ENCODE measurements at regions not wholly inside any gene's neighbourhood (a gene's known extent, or its start where the extent isn't known, plus 50 kb on each side); places are given as distances from the start of the nearest gene placed in this dataset.

- no peak for TF ChIP-seq POLR2A (IDR thresholded peaks at IDR 0.05; ENCODE audit: low read length)
- no peak for TF ChIP-seq CTCF (IDR thresholded peaks at IDR 0.05)
- TF ChIP-seq EP300 (IDR thresholded peaks at IDR 0.05), result no peak
- TF ChIP-seq USF2 (IDR thresholded peaks at IDR 0.05), result no peak
- TF ChIP-seq KDM5A (IDR thresholded peaks at IDR 0.05), result no peak
Measured at GRCh38 chrX:22406201-22406737, 133.6 kb downstream of the CBLL2 start.
